SH-SY5Y (cell line): ENCODE measurements at regions not wholly inside any gene's neighbourhood (a gene's known extent, or its start where the extent isn't known, plus 50 kb on each side); places are given as distances from the start of the nearest gene placed in this dataset.

Source experiments
- GATA2 ChIP-seq: IDR thresholded peaks from 2 replicates; pipeline ENCODE4 v1.6.1; 2011; ENCODE audit warnings: mild to moderate bottlenecking, low read depth, low read length
- GATA3 ChIP-seq: IDR thresholded peaks from 2 replicates; pipeline ENCODE4 v1.6.1; 2011; ENCODE audit warnings: low read depth, mild to moderate bottlenecking, low read length, moderate library complexity

GRCh38 chr11:119783466-119784400, 54.7 kb upstream of the NECTIN1 start:
- TF ChIP-seq GATA3: no peak
- no peak for TF ChIP-seq GATA2

GRCh38 chr11:119782739-119783072, 53.7 kb upstream of the NECTIN1 start:
- TF ChIP-seq GATA2 (no peak), GATA3 (no peak)

- no peak for TF ChIP-seq GATA3
- TF ChIP-seq GATA2: no peak
Observed at GRCh38 chr11:119782006-119782738, 53.2 kb upstream of the NECTIN1 start.

- TF ChIP-seq GATA3: no peak
- no peak for TF ChIP-seq GATA2
Observed at GRCh38 chr11:119780222-119780953, 51.4 kb upstream of the NECTIN1 start.

- TF ChIP-seq GATA3: no peak
- peak; percentile 91 for TF ChIP-seq GATA2
Observed at GRCh38 chr11:119779195-119780071, 50.4 kb upstream of the NECTIN1 start.
